ENCODE measurements at regions not wholly inside any gene's neighbourhood (a gene's known extent, or its start where the extent isn't known, plus 50 kb on each side); places are given as distances from the start of the nearest gene placed in this dataset.

- DNase-seq (ENCODE audit: low spot score), result no peak
- H3K4me3 ChIP-seq (ENCODE audit: low read depth, low read length, poor library complexity, severe bottlenecking), result no peak overlapping the region
- no peak for TF ChIP-seq EZH2phosphoT487 (IDR thresholded peaks at IDR 0.05; ENCODE audit: borderline replicate concordance, low read depth, low read length)
- TF ChIP-seq, protein P1, sequence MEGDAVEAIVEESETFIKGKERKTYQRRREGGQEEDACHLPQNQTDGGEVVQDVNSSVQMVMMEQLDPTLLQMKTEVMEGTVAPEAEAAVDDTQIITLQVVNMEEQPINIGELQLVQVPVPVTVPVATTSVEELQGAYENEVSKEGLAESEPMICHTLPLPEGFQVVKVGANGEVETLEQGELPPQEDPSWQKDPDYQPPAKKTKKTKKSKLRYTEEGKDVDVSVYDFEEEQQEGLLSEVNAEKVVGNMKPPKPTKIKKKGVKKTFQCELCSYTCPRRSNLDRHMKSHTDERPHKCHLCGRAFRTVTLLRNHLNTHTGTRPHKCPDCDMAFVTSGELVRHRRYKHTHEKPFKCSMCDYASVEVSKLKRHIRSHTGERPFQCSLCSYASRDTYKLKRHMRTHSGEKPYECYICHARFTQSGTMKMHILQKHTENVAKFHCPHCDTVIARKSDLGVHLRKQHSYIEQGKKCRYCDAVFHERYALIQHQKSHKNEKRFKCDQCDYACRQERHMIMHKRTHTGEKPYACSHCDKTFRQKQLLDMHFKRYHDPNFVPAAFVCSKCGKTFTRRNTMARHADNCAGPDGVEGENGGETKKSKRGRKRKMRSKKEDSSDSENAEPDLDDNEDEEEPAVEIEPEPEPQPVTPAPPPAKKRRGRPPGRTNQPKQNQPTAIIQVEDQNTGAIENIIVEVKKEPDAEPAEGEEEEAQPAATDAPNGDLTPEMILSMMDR (conservative IDR thresholded peaks at IDR 0.05; ENCODE audit: low read length), result no peak
- H4K20me1 ChIP-seq (ENCODE audit: insufficient read depth, low read length), result no peaks in the 10 kb centered on the region
- no peak overlapping the region for H3K4me2 ChIP-seq (ENCODE audit: low read length)
- H3K9me2 ChIP-seq (ENCODE audit: insufficient read depth, low read length), result no peaks in the 10 kb centered on the region
- H3K27ac ChIP-seq (ENCODE audit: low read depth, low read length, poor library complexity, severe bottlenecking), result no peak overlapping the region
- no peaks in the 10 kb centered on the region for H3K36me3 ChIP-seq (ENCODE audit: insufficient read depth, low read length)
- ChIA-PET CTCF (ENCODE audit: unreplicated experiment) (no interaction called here), POLR2A (no interaction called here)
- BruUV-seq (replicated peaks), result no TSS peak
- H3K9me3 ChIP-seq (ENCODE audit: low read length), result no peaks in the 10 kb centered on the region
- no peak overlapping the region for H2AFZ ChIP-seq (ENCODE audit: low read length)
- no peaks in the 10 kb centered on the region for H3K79me2 ChIP-seq (ENCODE audit: insufficient read depth, low read depth, low read length)
- intact Hi-C loops (cut with micrococcal nuclease; ENCODE audit: unreplicated experiment), result no loop called here
- H3K4me1 ChIP-seq (ENCODE audit: insufficient read depth, low read length, poor library complexity, severe bottlenecking), result no peaks in the 10 kb centered on the region
Observed at GRCh38 chr2:172293952-172294351, 133.4 kb upstream of the ITGA6 start.

DNA sequence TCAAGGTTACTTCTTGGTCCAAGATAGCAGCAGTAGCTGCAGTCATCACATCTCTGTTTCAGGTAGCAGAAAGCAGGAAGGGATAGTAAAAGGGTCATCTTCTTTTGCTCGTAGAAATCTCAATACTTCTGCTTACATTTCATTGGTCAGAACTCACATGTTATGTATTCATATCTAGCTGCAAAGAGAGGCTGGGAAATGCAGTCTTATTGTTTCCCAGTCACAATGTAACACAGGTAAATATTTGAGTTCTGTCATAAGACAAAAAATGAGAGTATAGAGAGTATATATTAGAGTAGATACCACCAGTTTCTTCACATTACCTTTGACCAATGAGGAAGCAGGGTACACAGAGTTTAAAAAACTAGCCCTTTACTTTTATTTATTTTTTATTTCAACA lies 132.4 kb upstream of the ITGA6 start:
- intact Hi-C loops (cut with micrococcal nuclease; ENCODE audit: unreplicated experiment), result no loop called here
- Histone ChIP-seq H3K79me2 (ENCODE audit: insufficient read depth, low read depth, low read length) (no peaks in the 10 kb centered on the region), H3K4me3 (ENCODE audit: low read depth, low read length, poor library complexity, severe bottlenecking) (no peak overlapping the region), H3K36me3 (ENCODE audit: insufficient read depth, low read length) (no peaks in the 10 kb centered on the region), H3K4me1 (ENCODE audit: insufficient read depth, low read length, poor library complexity, severe bottlenecking) (no peaks in the 10 kb centered on the region), H3K4me2 (ENCODE audit: low read length) (no peak overlapping the region), H3K27ac (ENCODE audit: low read depth, low read length, poor library complexity, severe bottlenecking) (no peak overlapping the region), H3K9me2 (ENCODE audit: insufficient read depth, low read length) (no peaks in the 10 kb centered on the region), H3K9me3 (ENCODE audit: low read length) (no peaks in the 10 kb centered on the region), H2AFZ (ENCODE audit: low read length) (no peak overlapping the region), H4K20me1 (ENCODE audit: insufficient read depth, low read length) (no peaks in the 10 kb centered on the region)
- DNase-seq (ENCODE audit: low spot score), result no peak
- TF ChIP-seq, protein P1 (conservative IDR thresholded peaks at IDR 0.05; ENCODE audit: low read length), result no peak
- no peak for TF ChIP-seq EZH2phosphoT487 (IDR thresholded peaks at IDR 0.05; ENCODE audit: borderline replicate concordance, low read depth, low read length)
- CTCF ChIA-PET (ENCODE audit: unreplicated experiment), result no interaction called here
- POLR2A ChIA-PET, result no interaction called here
- no TSS peak for BruUV-seq (replicated peaks)

- H3K4me3 ChIP-seq (ENCODE audit: low read depth, low read length, poor library complexity, severe bottlenecking), result no peak overlapping the region
- POLR2A ChIA-PET, result no interaction called here
- H3K79me2 ChIP-seq (ENCODE audit: insufficient read depth, low read depth, low read length), result no peaks in the 10 kb centered on the region
- CTCF ChIA-PET (ENCODE audit: unreplicated experiment), result interaction anchor here (0.6 kb wide), 1 partner anchor 974 kb away, joined by 3 read pairs; no protein-coding TSS in a partner anchor
- no peak overlapping the region for H3K4me2 ChIP-seq (ENCODE audit: low read length)
- no peak overlapping the region for H2AFZ ChIP-seq (ENCODE audit: low read length)
- H3K27ac ChIP-seq (ENCODE audit: low read depth, low read length, poor library complexity, severe bottlenecking), result no peak overlapping the region
- H3K9me3 ChIP-seq (ENCODE audit: low read length), result no peaks in the 10 kb centered on the region
- no peaks in the 10 kb centered on the region for H4K20me1 ChIP-seq (ENCODE audit: insufficient read depth, low read length)
- BruUV-seq (replicated peaks), result no TSS peak
- no peaks in the 10 kb centered on the region for H3K9me2 ChIP-seq (ENCODE audit: insufficient read depth, low read length)
- no peaks in the 10 kb centered on the region for H3K4me1 ChIP-seq (ENCODE audit: insufficient read depth, low read length, poor library complexity, severe bottlenecking)
- TF ChIP-seq EZH2phosphoT487 (IDR thresholded peaks at IDR 0.05; ENCODE audit: borderline replicate concordance, low read depth, low read length), result no peak
- TF ChIP-seq, protein P1 (conservative IDR thresholded peaks at IDR 0.05; ENCODE audit: low read length), result no peak
- H3K36me3 ChIP-seq (ENCODE audit: insufficient read depth, low read length), result no peaks in the 10 kb centered on the region
- no peak for DNase-seq (ENCODE audit: low spot score)
- intact Hi-C loops (cut with micrococcal nuclease; ENCODE audit: unreplicated experiment), result no loop called here
Observed at GRCh38 chr2:172295677-172296076, 131.7 kb upstream of the ITGA6 start.
